DND-41 (cell line): ENCODE measurements at regions not wholly inside any gene's neighbourhood (a gene's known extent, or its start where the extent isn't known, plus 50 kb on each side); places are given as distances from the start of the nearest gene placed in this dataset.

Source experiments
- ATAC-seq: fragments of 200-7000 bp; cut with Tn5 transposase; 3 replicates; pipeline ENCODE4 v1.9.1; 2021; ENCODE audit warnings: low read depth; ENCODE audit not compliant: insufficient read depth
- DNase-seq: peaks from one replicate; pipeline ENCODE4 v3.0.0-alpha.2; 2020
- H2AFZ ChIP-seq: 2 replicates; pipeline ENCODE4 v1.6.0; 2012; ENCODE audit warnings: low read depth, low read length
- H3K27ac ChIP-seq: 2 replicates; pipeline ENCODE4 v1.5.1; 2012; ENCODE audit warnings: low read length, inconsistent platforms
- H3K27me3 ChIP-seq: fragments of 200-600 bp; sonication (generic); 2 replicates; pipeline ENCODE4 v1.6.0; 2012; ENCODE audit warnings: low read length, mild to moderate bottlenecking, inconsistent platforms; ENCODE audit not compliant: insufficient read depth, poor library complexity
- H3K36me3 ChIP-seq: 2 replicates; pipeline ENCODE4 v1.5.1; 2012; ENCODE audit warnings: low read length, inconsistent platforms; ENCODE audit not compliant: insufficient read depth
- H3K4me1 ChIP-seq: 2 replicates; pipeline ENCODE4 v1.5.1; 2012; ENCODE audit warnings: mild to moderate bottlenecking, low read length; ENCODE audit not compliant: insufficient read depth
- H3K4me2 ChIP-seq: 2 replicates; pipeline ENCODE4 v1.6.0; 2012; ENCODE audit warnings: mild to moderate bottlenecking, moderate library complexity, low read length, inconsistent platforms; ENCODE audit not compliant: insufficient read depth
- H3K4me3 ChIP-seq, 2 experiments: fragments of 200-600 bp in 1 of 2; shearing (Covaris generic) in 1 of 2; 2 replicates each; pipeline ENCODE4 v1.5.1; 2012 to 2016; ENCODE audit warnings: inconsistent platforms in 2 of 2, low read length in 2 of 2, mild to moderate bottlenecking in 2 of 2, low read depth in 1 of 2, moderate library complexity in 1 of 2
- H3K79me2 ChIP-seq: 2 replicates; pipeline ENCODE4 v1.6.0; 2012; ENCODE audit warnings: low read length, inconsistent platforms; ENCODE audit not compliant: insufficient read depth
- H3K9ac ChIP-seq: 2 replicates; pipeline ENCODE4 v1.6.0; 2012; ENCODE audit warnings: low read depth, mild to moderate bottlenecking, inconsistent platforms, low read length, moderate library complexity
- H3K9me3 ChIP-seq: 2 replicates; pipeline ENCODE4 v1.5.1; 2012; ENCODE audit warnings: low read length, moderate library complexity, mild to moderate bottlenecking, inconsistent platforms; ENCODE audit not compliant: insufficient read depth, severe bottlenecking
- H4K20me1 ChIP-seq: 2 replicates; pipeline ENCODE4 v1.6.0; 2012; ENCODE audit warnings: low read length; ENCODE audit not compliant: insufficient read depth
- CTCF ChIP-seq: IDR thresholded peaks from 2 replicates; pipeline ENCODE4 v1.5.1; 2012; ENCODE audit warnings: borderline replicate concordance, low read length, moderate library complexity, mild to moderate bottlenecking; ENCODE audit not compliant: poor library complexity, severe bottlenecking; ENCODE audit errors: extremely low read depth
- EZH2 ChIP-seq: IDR thresholded peaks from 3 replicates; pipeline ENCODE4 v1.6.1; 2012; ENCODE audit warnings: borderline replicate concordance, low read depth, mild to moderate bottlenecking, moderate library complexity, low read length, inconsistent platforms; ENCODE audit not compliant: severe bottlenecking

DNA sequence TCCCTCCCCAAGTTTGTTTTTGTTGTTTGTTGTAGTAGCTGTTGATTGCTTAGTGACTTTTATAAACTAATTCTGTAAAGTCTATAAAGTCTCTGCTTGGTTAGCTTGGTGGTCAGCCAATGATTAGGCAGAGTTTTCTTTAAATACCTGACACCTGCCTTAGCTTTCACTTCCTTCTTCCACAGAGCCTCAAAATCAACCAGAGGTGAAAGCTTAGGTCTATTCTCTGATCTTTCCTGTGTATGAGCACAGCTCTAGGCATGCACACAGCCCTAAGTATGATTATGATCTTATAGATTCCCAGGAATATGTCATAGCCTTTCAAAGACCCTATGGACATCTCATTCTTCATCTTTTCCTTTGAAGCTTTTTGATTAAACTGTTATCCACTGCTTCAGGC lies 514.7 kb downstream of the AACS start:
- no peaks in the 10 kb centered on the region for H3K36me3 ChIP-seq
- H3K9ac ChIP-seq, result no peak overlapping the region
- no peak overlapping the region for H3K4me3 ChIP-seq
- H3K9me3 ChIP-seq, result no peaks in the 10 kb centered on the region
- TF ChIP-seq EZH2 (no peak), CTCF (no peak)
- H4K20me1 ChIP-seq, result no peaks in the 10 kb centered on the region
- H3K27ac ChIP-seq, result no peak overlapping the region
- no peaks in the 10 kb centered on the region for H3K4me1 ChIP-seq
- no peak overlapping the region for H3K4me2 ChIP-seq
- DNase-seq, result no peak
- H3K79me2 ChIP-seq, result no peaks in the 10 kb centered on the region
- ATAC-seq, result no peak
- H2AFZ ChIP-seq, result no peak overlapping the region
- no peaks in the 10 kb centered on the region for H3K27me3 ChIP-seq

- Histone ChIP-seq H3K4me3 (no peak overlapping the region), H4K20me1 (no peaks in the 10 kb centered on the region), H3K36me3 (no peaks in the 10 kb centered on the region), H3K27ac (no peak overlapping the region), H3K4me1 (no peaks in the 10 kb centered on the region), H3K79me2 (no peaks in the 10 kb centered on the region), H2AFZ (no peak overlapping the region), H3K9ac (no peak overlapping the region), H3K4me2 (no peak overlapping the region), H3K27me3 (no peaks in the 10 kb centered on the region), H3K9me3 (no peaks in the 10 kb centered on the region)
- ATAC-seq, result no peak
- DNase-seq, result no peak
- TF ChIP-seq CTCF (no peak), EZH2 (no peak)
Measured at GRCh38 chr12:125583071-125583470, 517.8 kb downstream of the AACS start.

- Histone ChIP-seq H3K9ac (no peak overlapping the region), H4K20me1 (no peaks in the 10 kb centered on the region), H3K4me3 (no peak overlapping the region), H3K4me1 (no peaks in the 10 kb centered on the region), H2AFZ (no peak overlapping the region), H3K36me3 (no peaks in the 10 kb centered on the region), H3K79me2 (no peaks in the 10 kb centered on the region), H3K27me3 (no peaks in the 10 kb centered on the region), H3K27ac (no peak overlapping the region), H3K9me3 (no peaks in the 10 kb centered on the region), H3K4me2 (no peak overlapping the region)
- TF ChIP-seq EZH2 (no peak), CTCF (no peak)
- no peak for ATAC-seq
- DNase-seq, result no peak
Measured at GRCh38 chr12:125586441-125586840, 521.2 kb downstream of the AACS start.

DNA sequence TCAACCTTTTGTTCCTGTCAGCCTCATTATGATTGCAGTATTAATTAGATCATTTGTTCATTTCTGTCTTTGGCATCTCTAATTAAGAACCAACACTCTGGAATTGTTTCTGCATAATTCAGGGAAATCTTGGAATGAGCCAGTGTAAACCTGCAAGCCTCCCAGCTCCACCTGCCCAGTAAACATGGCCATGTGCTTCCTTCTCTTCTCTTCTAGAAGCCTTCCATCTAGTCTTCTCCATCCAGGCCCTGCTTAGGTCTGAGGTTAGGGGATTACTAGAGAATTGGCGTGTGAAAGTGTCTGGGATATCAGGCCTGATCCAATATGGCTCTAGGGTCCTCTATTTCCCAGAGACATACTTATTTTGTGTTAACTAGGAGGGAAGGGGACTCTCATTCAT lies 528.0 kb downstream of the AACS start:
- Histone ChIP-seq H3K36me3 (no peaks in the 10 kb centered on the region), H3K4me2 (no peak overlapping the region), H3K4me3 (no peak overlapping the region), H3K4me1 (no peaks in the 10 kb centered on the region), H3K9ac (no peak overlapping the region), H3K9me3 (no peaks in the 10 kb centered on the region), H4K20me1 (no peaks in the 10 kb centered on the region), H3K79me2 (no peaks in the 10 kb centered on the region), H2AFZ (no peak overlapping the region), H3K27me3 (peaks cover 3% of the 10 kb centered on the region), H3K27ac (no peak overlapping the region)
- DNase-seq (no peak), ATAC-seq (no peak)
- TF ChIP-seq CTCF (no peak), EZH2 (no peak)
